ENCODE measurements at regions not wholly inside any gene's neighbourhood (a gene's known extent, or its start where the extent isn't known, plus 50 kb on each side); places are given as distances from the start of the nearest gene placed in this dataset.
"Not testable (repeated sequence)": the region's sequence is repeated elsewhere in the genome, so short reads cannot be mapped to it uniquely, and the experiment has no call there.

- no peak for DNase-seq
Measured at GRCh38 chr5:14928661-14929060, 57.1 kb upstream of the ANKH start.

GRCh38 chr5:14925326-14925725, 53.7 kb upstream of the ANKH start:
- DNase-seq = no peak

- not testable (repeated sequence) for DNase-seq
Measured at GRCh38 chr5:14922952-14923351, 51.4 kb upstream of the ANKH start.

DNA sequence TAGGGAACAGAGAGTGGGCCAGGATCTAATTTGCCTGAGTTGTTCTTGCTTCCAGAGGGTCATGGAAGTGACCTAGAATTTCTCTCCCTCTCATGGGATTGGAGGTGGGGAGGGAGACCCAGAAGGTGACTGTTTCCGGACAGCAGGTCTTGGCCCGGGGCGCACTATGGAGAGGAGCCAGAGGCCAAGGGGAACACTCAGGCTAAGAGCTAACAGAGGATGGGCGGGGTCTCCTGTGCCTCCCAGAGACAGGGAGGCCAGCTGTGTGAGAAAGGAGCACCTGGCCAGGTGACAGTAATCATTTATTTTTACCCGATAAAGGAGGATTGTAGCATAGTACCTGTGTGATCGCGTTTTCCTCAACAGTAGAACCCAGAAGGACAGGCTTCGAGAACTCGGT, 50.9 kb upstream of the ANKH start:
- no peak for DNase-seq
